ENCODE measurements at regions not wholly inside any gene's neighbourhood (a gene's known extent, or its start where the extent isn't known, plus 50 kb on each side); places are given as distances from the start of the nearest gene placed in this dataset.
"Not testable (repeated sequence)": the region's sequence is repeated elsewhere in the genome, so short reads cannot be mapped to it uniquely, and the experiment has no call there.

DNA sequence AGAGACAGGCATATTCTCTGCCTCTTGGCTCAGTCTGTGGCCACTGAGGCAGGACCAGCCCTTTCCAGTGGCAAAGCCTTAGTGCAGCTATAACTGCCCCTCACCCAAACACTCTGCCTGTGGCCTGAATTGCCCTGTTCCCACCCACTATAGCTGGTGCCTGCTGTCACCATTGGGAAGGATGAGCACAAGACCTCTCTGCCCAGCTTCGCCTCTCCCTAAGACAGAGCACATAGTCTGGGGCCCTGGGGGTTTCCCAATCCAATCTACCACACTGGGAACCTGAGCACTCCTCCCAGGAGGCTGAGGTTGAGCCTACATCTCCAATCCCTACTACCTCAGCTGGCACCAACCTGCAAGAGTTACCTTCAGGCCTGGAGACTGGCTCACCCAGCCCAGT, 670.4 kb downstream of the JRKL start:
- TF ChIP-seq CTCF (IDR thresholded peaks at IDR 0.05; ENCODE audit: low read depth, low read length) = no peak
- no peak for DNase-seq (ENCODE audit: extremely low read depth, low read depth)

DNA sequence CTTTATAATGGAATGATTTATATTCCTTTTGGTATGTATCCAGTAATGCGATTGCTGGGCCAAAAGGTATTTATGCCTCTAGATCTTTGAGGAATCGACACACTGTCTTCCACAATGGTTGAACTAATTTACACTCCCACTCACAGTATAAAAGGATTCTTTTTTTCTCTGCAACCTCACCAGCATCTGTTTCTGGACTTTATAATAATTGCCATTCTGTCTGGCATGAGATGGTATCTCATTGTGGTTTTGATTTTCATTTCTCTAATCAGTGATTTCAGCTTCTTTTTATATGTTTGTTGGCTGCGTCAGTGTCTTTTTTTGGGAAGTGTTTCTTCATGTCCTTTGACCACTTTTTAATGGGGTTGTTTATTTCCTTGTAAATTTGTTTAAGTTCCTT, 679.3 kb downstream of the JRKL start:
- no peak for TF ChIP-seq CTCF (IDR thresholded peaks at IDR 0.05; ENCODE audit: low read depth, low read length)
- no peak for DNase-seq (ENCODE audit: extremely low read depth, low read depth)

DNA sequence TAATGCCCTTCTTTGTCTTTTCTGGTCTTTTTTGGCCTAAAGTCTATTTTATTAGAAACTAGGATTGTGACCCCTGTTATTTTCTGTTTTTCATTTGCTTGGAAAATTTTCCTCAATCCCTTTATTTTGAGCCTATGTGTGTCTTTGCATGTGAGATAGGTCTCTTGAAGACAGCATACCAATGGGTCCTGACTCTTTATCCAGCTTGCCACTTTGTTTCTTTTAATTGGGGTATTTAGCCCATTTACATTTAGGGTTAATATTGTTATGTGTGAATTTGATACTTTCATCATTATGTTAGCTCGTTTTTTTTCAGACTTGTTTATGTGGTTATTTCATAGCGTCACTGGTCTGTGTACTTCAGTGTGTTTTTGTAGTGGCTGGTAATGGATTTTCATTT, 682.6 kb downstream of the JRKL start:
- no peak for DNase-seq (ENCODE audit: extremely low read depth, low read depth)
- TF ChIP-seq CTCF (IDR thresholded peaks at IDR 0.05; ENCODE audit: low read depth, low read length) = no peak

DNA sequence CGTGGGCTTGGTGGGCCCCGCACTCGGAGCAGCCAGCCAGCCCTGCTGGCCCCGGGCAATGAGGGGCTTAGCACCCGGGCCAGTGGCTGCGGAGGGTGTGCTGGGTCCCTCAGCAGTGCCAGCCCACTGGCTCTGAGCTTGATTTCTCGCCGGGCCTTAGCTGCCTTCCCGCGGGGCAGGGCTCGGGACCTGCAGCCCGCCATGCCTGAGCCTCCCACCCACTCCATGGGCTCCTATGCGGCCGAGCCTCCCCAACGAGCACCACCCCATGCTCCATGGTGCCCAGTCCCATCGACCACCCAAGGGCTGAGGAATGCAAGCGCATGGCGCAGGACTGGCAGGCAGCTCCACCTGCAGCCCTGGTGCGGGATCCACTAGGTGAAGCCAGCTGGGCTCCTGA, 686.9 kb downstream of the JRKL start:
- not testable (repeated sequence) for DNase-seq (ENCODE audit: extremely low read depth, low read depth)

GRCh38 chr11:97078443-97078842, 688.6 kb downstream of the JRKL start:
- TF ChIP-seq CTCF (IDR thresholded peaks at IDR 0.05; ENCODE audit: low read depth, low read length) = no peak
- no peak for DNase-seq (ENCODE audit: extremely low read depth, low read depth)

DNA sequence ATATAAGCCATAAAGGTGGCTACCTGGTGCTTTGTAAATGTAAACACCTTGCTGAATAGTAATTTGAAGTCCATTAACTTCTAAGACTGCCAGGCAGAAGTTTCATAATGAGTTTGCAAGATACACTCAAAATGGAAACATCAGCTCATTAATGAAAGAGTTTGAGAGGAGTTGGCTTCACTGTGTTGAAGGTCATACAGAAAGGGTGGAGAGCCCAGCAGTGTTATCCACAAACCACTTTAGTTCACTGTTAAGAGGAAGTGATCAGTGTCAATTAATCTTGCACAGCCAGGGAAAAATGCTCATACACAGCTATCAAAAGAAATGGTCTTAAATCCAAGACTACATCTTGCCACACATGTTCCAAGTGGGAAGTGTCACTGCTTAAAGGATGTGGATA, 689.4 kb downstream of the JRKL start:
- DNase-seq (ENCODE audit: extremely low read depth, low read depth) = no peak

DNA sequence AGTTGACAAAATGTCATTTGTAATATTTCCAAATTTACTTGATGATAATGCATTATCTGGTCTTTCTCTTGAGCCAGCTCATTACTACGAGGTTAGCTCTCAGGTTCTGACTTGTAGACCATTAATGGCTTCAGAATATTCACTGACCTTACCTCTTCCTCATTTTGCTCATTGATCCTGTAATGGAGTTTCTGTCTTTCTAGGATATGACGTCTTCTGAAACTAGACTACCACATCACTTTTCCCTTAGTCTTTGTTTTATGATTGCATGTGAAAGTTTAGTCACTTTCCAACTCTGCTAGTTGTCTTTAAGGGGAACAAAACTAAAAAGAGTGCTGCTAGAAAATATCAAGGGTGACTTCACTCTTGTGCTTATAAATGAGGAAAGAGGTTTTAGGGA, 697.6 kb downstream of the JRKL start:
- TF ChIP-seq CTCF (IDR thresholded peaks at IDR 0.05; ENCODE audit: low read depth, low read length) = no peak
- DNase-seq (ENCODE audit: extremely low read depth, low read depth) = no peak

More for the DNA sequence above, 689.4 kb downstream of the JRKL start:
- TF ChIP-seq CTCF (IDR thresholded peaks at IDR 0.05; ENCODE audit: low read depth, low read length) = no peak

- DNase-seq (ENCODE audit: extremely low read depth, low read depth) = no peak
- TF ChIP-seq CTCF (IDR thresholded peaks at IDR 0.05; ENCODE audit: low read depth, low read length) = no peak
Observed at GRCh38 chr11:97092823-97093222, 703.0 kb downstream of the JRKL start.

DNA sequence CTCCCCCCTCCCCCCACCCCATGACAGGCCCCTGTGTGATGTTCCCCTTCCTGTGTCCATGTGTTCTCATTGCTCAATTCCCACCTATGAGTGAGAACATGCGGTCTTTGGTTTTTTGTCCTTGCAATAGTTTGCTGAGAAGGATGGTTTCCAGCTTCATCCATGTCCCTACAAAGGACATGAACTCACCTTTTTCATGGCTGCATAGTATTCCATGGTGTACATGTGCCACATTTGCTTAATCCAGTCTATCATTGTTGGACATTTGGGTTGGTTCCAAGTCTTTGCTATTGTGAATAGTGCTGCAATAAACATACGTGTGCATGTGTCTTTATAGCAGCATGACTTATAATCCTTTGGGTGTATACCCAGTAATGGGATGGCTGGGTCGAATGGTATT, 712.4 kb downstream of the JRKL start:
- not testable (repeated sequence) for DNase-seq (ENCODE audit: extremely low read depth, low read depth)

Data from AG09319 (cell line).